ENCODE measurements at regions not wholly inside any gene's neighbourhood (a gene's known extent, or its start where the extent isn't known, plus 50 kb on each side); places are given as distances from the start of the nearest gene placed in this dataset.
"Not testable (repeated sequence)": the region's sequence is repeated elsewhere in the genome, so short reads cannot be mapped to it uniquely, and the experiment has no call there.

GRCh38 chr3:66830301-66830700 lies 167.8 kb upstream of the KBTBD8 start:
- 59 to 64% methylated on average over 3 of the region's 3 CpGs for WGBS, 2 donors
- Histone ChIP-seq H3K9me3 (no peaks in the 10 kb centered on the region), H3K36me3 (no peaks in the 10 kb centered on the region), H3K4me1 (no peaks in the 10 kb centered on the region), H3K4me3 (no peak overlapping the region), H3K27me3 (no peaks in the 10 kb centered on the region), H3K27ac (no peak overlapping the region)
- TF ChIP-seq POLR2AphosphoS5 (IDR thresholded peaks at IDR 0.05) = no peak
- TF ChIP-seq POLR2A (IDR thresholded peaks at IDR 0.05) = no peak
- no peak for DNase-seq
- no peak for ATAC-seq (ENCODE audit: low FRiP score in 2 of 2)

GRCh38 chr3:66831931-66832330 lies 166.2 kb upstream of the KBTBD8 start:
- no peak overlapping the region for H3K27ac ChIP-seq
- H3K4me1 ChIP-seq = no peaks in the 10 kb centered on the region
- H3K9me3 ChIP-seq = no peaks in the 10 kb centered on the region
- 66 to 83% methylated on average over 1 of the region's 1 CpG for WGBS, 2 donors
- TF ChIP-seq POLR2A (IDR thresholded peaks at IDR 0.05) = no peak
- no peak for DNase-seq
- H3K4me3 ChIP-seq = no peak overlapping the region
- no peaks in the 10 kb centered on the region for H3K27me3 ChIP-seq
- ATAC-seq (ENCODE audit: low FRiP score in 2 of 2) = no peak
- no peaks in the 10 kb centered on the region for H3K36me3 ChIP-seq

GRCh38 chr3:66836363-66837152 lies 161.5 kb upstream of the KBTBD8 start:
- 79% methylated on average over 5 of the region's 5 CpGs for WGBS, 2 donors
- no peaks in the 10 kb centered on the region for H3K4me1 ChIP-seq
- H3K4me3 ChIP-seq = no peak overlapping the region
- no peaks in the 10 kb centered on the region for H3K9me3 ChIP-seq
- DNase-seq = no peak
- no peaks in the 10 kb centered on the region for H3K36me3 ChIP-seq
- no peak overlapping the region for H3K27ac ChIP-seq
- no peak for ATAC-seq (ENCODE audit: low FRiP score in 2 of 2)
- TF ChIP-seq EP300 (IDR thresholded peaks at IDR 0.05) (no peak), POLR2AphosphoS5 (IDR thresholded peaks at IDR 0.05) (no peak), CTCF (IDR thresholded peaks at IDR 0.05) (peak in 1 of 6 experiments; percentile 6), POLR2A (IDR thresholded peaks at IDR 0.05) (no peak)
- H3K27me3 ChIP-seq = no peaks in the 10 kb centered on the region

GRCh38 chr3:66838704-66839103 lies 159.4 kb upstream of the KBTBD8 start:
- WGBS, 2 donors = 95 to 99% methylated on average over 8 of the region's 8 CpGs
- TF ChIP-seq EP300 (IDR thresholded peaks at IDR 0.05) (no peak), POLR2A (IDR thresholded peaks at IDR 0.05) (no peak), CTCF (IDR thresholded peaks at IDR 0.05) (no peak), POLR2AphosphoS5 (IDR thresholded peaks at IDR 0.05) (no peak)
- H3K36me3 ChIP-seq = no peaks in the 10 kb centered on the region
- ATAC-seq (ENCODE audit: low FRiP score in 2 of 2) = no peak
- H3K4me3 ChIP-seq = no peak overlapping the region
- no peaks in the 10 kb centered on the region for H3K27me3 ChIP-seq
- no peak overlapping the region for H3K27ac ChIP-seq
- no peaks in the 10 kb centered on the region for H3K4me1 ChIP-seq
- H3K9me3 ChIP-seq = no peaks in the 10 kb centered on the region
- peak in 1 of 2 donors; percentile 25 for DNase-seq

- ATAC-seq (ENCODE audit: low FRiP score in 2 of 2) (no peak), DNase-seq (no peak)
- no peak overlapping the region for H3K4me3 ChIP-seq
- no peaks in the 10 kb centered on the region for H3K36me3 ChIP-seq
- no peaks in the 10 kb centered on the region for H3K4me1 ChIP-seq
- H3K9me3 ChIP-seq = no peaks in the 10 kb centered on the region
- H3K27ac ChIP-seq = no peak overlapping the region
- no peaks in the 10 kb centered on the region for H3K27me3 ChIP-seq
- WGBS, 2 donors = 85 to 90% methylated on average over 6 of the region's 6 CpGs
- TF ChIP-seq CTCF (IDR thresholded peaks at IDR 0.05) (no peak), POLR2AphosphoS5 (IDR thresholded peaks at IDR 0.05) (no peak), POLR2A (IDR thresholded peaks at IDR 0.05) (no peak), EP300 (IDR thresholded peaks at IDR 0.05) (no peak)
These were observed 158.6 kb upstream of the KBTBD8 start for GRCh38 chr3:66839508-66839907.

GRCh38 chr3:66842761-66843464 lies 155.2 kb upstream of the KBTBD8 start:
- H3K4me3 ChIP-seq; H3K4me1 ChIP-seq; ATAC-seq (ENCODE audit: low FRiP score in 2 of 2); H3K9me3 ChIP-seq; H3K27me3 ChIP-seq; H3K36me3 ChIP-seq; H3K27ac ChIP-seq: not testable (repeated sequence)
- DNase-seq = peak in 1 of 2 donors; percentile 51
- 82 to 86% methylated on average over 18 of the region's 18 CpGs for WGBS, 2 donors
